NCI-H69 (cell line): ENCODE measurements at regions not wholly inside any gene's neighbourhood (a gene's known extent, or its start where the extent isn't known, plus 50 kb on each side); places are given as distances from the start of the nearest gene placed in this dataset.
"Not testable (repeated sequence)": the region's sequence is repeated elsewhere in the genome, so short reads cannot be mapped to it uniquely, and the experiment has no call there.

Source experiments
- DNase-seq: peaks from one replicate; lab custom pipeline; 2025; lab: John Stamatoyannopoulos, UW

DNA sequence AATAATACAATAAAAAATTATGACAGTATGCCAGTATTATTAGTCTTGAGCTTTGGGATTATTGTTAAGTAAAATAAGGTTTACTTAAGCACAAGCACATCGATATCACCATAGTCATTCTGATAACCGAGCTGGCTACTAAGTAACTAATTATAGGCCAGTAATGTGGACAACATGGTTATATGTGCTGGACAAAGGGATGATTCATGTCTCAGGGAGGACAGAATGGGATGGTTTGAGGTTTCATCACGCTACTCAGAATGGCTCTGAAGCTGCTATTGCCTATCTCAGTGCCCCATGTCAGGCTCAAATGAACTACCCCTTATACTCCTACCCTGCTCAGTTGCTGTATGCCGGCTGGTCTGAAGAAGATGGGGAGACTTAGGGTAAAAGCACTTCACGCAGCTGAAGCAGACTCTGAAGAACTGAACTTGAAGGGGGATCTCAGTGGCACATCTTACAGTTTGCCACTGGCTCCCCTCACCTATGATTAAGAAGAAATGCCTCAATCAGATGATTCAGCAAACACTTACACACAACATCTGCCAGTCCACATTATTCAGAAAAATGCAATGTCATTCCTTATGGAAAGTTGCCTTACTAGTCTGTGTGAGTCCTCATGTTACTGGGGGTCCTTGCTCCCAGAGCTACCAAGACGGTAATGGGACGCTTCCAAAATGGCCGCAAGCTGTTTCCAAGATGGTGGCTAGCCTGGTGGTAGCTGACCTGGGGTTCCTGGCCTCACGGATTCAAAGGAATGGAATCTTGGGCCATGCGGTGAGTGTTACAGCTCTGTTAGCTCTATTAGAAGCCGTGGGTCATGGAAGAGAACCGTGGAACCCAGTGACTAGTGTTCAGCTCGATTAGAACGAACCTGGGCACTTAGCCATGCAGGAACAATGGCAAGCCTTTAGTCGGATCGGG lies 1098.6 kb downstream of the TAF11L14 start:
- no peak for DNase-seq

DNA sequence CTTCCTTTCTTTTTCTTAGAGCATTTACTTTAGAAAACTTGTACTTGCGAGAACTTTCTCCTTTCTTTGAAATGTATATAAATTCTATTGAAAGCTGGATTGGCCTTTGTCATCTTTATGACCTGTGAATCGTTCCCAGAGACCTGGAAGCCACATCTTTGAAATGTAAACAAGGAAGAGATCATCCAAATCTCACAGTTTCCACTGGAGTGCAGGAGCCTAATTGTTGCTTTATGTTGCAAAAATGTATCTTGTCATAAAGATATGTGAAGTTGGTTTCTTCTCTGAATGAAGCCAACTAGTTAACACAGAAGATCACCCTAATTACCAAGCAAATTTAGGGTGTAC lies 1101.8 kb downstream of the TAF11L14 start:
- DNase-seq: no peak

DNA sequence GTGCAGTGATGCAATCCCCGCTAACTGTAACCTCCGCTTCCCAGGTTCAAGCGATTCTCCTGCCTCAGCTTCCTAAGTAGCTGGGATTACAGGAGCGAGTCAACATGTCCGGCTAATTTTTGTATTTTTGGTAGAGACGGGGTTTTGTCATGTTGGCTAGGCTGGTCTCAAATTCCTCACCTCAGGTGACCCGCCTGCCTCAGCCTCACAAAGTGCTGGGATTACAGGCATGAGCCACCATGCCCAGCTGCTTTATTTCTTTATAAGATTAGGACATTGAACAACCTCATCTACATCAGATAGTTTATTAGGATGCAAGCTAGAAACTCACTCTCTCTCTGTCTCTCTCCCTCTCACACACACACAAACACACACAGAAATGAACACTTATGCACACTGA lies 1102.5 kb downstream of the TAF11L14 start:
- not testable (repeated sequence) for DNase-seq

DNA sequence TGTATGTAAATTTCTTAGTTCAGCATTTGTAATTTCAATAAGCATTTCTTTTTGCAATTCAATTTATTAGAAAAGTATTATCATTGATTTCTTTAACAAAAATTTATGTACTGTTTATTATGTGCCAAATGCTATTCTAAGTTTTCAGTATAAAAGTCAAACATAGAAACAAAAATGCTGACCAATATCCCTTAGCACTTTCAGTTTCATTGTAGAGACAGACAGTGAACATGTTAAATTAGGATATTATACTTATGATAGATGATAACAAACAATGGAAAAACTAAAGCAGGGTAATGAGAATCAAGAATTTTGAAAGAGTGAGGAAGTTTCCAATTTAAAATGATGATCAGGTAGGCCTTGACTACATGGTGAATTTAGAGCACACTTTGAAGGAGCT lies 1106.0 kb downstream of the TAF11L14 start:
- no peak for DNase-seq

DNA sequence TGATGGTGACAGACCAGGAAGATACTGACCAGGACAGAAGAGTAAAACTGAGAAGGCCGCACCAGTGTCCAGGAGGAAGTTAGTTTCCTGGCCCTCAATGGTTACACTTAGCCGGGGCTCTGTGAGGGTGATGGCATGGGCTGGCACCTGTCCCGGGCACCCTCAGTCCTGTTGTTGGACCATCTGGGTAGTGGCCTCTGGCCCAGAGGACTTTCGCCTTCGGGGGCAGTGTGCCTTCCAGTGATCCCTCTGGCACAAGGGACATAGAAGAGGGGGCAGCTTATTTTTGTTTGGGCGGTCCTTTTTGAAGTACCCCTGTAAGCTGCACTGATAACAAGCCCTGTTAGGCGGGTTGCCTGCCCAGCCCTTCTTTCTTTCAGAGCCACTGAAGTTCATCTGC lies 1108.6 kb downstream of the TAF11L14 start:
- no peak for DNase-seq

DNA sequence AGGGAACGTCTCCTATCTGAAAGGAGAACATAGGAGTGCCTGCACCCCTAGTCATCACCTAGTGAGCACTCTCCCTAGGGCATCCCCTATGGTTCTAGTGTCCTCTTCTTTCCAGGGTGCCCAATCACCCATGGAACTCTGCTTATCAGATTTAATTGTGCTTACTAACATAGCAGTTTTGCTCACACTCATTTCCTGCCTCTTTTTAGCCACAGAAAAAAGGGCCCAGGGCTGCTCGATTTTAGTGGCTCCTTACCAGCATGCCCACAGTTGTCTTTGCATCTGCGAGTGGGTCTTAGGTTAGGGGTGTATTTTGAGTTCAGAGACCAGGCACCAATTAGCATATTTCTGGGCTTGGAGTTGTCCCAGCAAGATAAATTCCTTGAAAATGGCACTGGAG lies 1110.2 kb downstream of the TAF11L14 start:
- no peak for DNase-seq

DNA sequence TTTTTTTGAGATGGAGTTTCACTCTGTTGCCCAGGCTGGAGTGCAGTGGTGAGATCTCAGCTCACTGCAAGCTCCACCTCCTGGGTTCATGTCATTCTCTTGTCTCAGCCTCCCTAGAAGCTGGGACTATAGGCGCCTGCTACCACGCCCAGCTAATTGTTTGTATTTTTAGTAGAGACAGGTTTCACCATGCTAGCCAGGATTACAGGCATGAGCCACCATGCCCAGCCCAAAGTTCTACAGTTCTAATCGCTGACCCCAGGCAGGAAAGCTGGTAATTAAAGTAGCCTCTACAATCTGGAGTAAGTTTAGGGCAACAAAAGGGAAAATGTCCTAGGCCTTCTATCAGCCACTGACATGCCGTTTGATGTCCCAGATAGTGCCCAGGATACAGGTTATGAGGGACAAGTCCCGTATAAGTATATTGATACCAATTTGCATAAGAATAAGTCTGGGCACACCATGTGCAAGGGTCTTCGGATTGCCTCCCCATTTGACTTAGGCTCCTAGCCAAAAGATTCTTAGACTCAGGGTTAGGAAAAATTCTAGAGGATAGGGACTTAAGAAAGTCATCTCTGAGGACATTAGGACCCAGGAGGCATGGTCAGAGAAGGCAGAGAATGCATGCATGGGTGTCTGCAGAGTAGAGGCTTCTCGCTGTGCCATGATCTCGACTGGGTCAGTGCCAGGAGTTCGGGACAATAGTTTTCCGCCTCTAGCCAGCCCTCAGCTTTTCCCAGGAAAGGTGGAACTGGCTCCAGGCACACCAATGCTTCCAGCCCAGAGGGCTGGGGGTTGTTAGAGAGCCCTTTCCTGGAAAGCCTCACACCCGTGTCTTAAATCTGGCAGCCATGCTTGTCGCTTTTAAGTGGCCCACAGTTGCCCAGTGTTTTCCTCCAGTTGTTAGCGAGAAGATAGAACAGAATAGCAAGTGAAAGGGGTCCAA lies 1111.1 kb downstream of the TAF11L14 start:
- no peak for DNase-seq

DNA sequence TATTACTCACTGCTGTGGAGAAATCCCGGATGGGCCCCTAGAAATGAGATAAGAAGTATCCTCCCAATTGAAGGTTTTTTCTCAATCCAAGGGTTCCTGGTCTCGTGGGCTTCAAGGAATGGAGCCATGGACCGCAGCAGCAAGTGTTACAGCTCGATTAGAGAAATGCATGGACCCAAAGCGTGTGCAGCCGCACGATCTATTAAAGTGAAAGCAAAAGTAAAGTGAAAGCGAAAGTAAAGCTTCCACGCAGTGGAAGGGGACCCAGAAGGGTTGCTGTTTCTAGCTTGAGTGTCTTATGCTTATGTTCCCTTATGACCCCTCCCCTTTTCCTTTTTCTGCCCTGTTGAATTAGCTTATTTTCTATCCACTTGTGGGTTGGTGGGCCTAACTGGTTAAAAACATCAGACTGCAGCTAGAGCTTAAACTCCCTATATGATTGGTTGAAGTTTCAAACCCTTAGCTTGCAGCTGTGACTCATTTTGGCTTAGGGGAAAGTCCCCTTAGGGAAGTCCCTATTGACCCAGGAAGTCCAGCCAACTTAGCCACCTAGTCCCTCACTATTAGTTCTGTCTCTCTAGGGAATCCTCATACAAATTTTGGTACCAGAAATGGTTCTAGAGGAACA lies 1111.8 kb downstream of the TAF11L14 start:
- DNase-seq: peak; percentile 21

DNA sequence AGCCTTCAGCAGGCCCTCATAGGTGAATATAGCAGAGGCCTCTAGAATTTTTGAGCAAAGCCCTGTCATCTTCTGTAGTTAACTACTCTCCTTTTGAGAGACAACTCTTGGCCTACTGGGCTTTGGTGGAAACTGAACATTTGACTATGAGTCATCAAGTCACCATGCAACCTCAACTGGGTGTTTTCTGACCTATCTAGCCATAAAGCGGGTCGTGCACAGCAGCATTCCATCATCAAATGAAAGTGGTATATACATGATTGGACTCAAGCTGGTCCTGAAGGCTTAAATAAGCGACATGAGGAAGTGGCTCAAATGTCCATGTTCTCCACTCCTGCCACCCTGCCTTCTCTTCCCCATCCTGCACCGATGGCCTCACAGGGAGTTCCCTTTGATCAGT lies 1115.5 kb downstream of the TAF11L14 start:
- no peak for DNase-seq

DNA sequence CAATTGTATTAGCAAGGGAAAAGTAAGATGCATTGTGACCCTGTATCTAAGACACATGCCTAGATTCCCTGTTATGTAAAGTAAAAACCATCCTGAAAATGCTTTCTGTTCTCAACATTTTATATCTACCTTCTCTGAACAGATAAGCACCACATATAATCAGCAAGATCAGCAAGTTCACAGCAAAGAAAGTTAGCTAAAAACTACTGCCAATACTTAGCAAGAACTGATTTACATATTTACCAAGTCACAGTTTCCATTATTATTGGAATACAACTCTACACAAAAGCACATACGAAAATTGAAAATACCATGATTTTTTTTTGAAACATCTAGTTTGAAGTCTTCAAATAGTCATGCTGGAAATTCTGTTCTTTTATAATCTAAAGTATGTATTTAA lies 1118.1 kb downstream of the TAF11L14 start:
- no peak for DNase-seq

DNA sequence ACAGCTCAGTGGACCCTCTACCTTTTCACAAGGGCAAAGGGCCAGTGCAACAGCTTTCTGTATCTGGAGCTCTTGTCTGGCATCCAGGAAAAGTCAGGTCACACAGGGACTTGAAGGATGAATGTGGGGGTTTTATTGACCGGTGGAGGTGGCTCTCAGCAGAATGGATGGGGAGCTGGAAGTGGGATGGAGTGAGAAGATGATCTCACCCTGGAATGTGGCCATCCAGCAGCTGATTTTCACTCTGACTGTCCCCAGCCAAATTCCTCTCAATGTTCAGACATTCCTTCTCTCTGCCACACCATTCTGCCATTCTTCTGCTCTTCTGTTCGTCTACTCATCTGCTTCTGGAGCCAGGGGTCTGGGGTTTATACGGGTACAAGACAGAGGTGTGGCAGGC lies 1119.9 kb downstream of the TAF11L14 start:
- no peak for DNase-seq

DNA sequence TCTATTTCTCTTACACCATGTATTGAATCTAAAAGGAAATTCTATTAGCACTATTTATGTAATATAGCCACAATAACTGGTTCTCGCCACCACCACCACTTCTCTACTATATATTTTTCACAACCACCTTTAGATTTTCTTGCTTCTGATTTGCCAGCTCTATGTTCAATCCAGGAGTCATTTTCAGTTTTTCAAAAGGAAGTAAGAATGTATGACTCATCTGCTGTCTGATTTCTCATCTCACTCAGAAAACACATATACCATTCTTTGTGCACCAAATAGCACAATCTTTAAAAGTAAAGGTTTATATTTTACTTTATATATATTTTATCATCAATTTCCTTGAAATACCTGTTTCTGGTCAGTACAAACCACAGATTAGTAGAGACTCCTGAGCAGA lies 1127.5 kb downstream of the TAF11L14 start:
- peak; percentile 35 for DNase-seq

DNA sequence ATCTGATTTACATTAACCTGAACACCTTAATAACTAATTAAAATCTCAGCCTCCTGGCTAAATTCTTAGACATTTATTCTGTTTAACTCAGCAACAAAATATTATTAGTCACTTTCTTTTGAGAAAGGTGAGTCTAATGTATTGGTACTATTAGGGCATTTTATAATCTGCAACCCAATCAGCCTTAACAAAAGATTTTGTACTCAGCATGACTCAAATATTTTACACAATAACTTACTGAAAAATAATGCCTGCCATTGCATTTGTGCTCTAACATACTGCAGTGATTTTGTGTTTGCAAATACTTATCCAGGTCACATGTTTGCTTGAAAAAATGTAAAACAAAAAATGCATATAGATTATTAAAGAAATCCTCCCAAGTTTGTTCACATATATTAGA lies 1129.9 kb downstream of the TAF11L14 start:
- DNase-seq: peak; percentile 8

DNA sequence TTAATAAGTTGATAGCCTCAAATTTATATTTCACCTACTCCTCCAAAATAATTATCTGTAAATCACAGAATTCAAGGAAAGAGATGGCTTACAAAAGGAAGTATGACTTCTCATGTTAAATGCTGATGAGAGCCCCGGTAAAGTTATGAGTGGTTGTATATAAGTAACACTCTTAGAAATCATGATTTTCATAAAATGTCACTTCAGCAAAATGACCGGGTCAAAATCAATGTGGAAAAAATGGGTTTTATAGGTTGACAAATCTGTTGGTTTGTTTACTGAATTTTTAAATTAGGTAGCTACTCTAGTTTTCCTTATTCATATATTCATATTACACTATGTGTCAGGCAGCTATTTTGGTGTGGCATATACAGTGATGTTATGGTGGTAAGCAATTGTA lies 1131.0 kb downstream of the TAF11L14 start:
- DNase-seq: no peak

DNA sequence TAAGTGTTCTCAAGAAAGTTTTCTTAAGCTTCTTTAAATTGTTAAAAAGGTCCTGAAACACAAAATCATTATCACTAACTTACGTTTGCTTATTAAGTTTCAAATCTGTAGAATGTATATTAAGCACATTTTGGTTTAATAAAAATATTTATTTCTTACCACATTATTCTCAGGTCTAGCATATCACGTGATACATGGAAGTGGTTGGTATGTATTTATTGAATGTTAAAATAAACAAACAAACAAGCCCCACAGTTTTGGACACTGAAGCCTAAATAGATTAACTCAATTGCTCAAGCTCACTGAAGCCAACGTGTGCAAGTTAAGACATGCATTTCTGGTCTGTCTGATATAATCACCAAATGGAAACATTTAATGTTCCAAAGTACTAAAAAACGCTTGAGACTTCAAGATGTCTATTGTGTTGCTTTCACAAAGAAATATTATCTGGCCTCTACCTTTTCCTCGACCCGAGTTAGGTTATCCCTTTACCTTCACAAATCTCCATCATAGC lies 1136.9 kb downstream of the TAF11L14 start:
- no peak for DNase-seq

DNA sequence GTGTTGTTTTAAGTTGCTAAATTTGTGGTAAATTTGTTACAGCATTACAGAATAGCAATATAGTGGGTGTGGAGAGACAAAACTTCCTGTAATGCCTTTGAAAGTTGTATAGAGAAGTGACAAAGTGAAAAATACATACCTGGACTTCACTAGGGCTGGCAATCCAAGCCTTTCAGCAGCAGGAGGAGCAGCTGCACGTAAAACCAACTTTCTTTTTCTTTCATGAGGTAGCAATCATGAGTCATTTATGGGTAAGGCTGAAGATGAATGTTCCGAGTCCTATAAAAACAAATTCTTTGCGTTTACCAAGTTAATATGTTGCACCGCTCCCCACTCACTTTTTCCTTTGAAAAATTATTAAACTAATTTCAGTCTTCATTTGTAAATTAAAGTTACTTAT lies 1138.2 kb downstream of the TAF11L14 start:
- DNase-seq: peak; percentile 63

DNA sequence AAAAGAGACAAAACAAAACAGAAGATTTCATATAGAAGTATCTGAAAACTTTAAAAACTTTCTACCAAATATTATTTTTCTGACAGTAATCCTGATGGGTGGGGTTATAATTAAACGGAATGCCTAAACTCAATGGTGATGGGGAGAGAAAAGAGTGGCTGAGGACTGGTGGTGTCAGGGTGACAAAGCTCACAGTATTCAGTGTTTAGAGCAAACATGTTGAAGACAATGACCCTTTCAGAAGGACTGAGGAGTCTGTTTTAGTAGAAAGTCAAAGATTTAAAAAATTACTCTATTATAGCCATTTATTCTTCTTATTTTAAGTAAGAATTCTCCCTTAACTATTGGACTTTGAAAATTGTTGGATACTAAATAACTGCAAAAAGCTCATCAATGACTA lies 1144.0 kb downstream of the TAF11L14 start:
- no peak for DNase-seq

DNA sequence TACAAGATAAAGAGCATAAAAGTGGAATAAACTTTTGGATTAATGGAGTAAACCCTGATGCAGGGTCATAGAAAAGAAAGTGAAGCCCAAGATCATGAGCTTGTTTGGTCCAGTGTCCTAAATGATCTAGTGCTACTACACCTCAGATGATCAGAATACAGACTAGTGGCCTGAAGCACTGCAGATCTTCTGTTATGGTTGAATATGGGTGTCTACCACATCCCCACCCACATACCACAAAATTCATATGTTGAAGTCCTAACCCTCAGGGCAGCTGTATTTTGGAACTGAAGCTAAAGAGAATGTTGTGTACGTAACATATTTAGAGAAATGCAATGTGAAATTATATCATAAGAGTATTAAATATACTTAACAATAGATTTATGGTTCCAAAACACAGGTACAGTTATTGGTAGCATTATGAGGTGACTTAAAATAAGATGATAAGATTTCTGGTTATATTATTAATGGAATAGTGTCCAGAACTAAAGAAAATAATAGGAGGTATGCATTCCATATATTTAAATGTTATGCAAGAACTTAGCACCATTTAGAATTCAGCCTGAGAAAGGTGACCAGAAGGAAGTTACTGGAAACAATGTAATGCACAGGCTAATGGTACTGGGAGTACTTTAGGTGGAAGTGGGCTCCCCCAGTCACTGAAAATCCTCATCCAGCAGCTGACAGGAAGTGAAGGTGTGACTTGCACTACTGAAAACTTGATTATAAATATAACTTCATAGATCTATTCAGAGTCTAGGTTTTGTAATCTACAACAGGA lies 1155.1 kb downstream of the TAF11L14 start:
- DNase-seq: no peak

DNA sequence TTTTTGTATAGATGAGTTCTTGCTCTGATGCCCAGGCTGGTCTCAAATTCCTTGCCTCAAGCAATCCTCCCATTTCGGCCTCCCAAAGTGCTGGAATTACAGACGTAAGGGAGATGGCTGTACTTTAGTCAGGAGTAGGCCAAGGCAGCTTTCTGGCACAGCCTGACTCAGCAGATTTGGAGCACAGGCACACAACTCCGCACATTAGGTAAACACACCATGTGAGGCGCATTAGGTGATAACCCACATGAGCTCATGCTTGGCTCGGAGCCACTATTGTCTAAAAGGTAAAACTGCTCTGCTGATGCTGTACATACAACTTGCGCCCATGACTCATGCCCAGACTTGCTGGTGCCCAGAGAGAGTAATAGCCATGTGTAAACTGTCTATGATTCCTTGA lies 1157.9 kb downstream of the TAF11L14 start:
- DNase-seq: peak; percentile 77

DNA sequence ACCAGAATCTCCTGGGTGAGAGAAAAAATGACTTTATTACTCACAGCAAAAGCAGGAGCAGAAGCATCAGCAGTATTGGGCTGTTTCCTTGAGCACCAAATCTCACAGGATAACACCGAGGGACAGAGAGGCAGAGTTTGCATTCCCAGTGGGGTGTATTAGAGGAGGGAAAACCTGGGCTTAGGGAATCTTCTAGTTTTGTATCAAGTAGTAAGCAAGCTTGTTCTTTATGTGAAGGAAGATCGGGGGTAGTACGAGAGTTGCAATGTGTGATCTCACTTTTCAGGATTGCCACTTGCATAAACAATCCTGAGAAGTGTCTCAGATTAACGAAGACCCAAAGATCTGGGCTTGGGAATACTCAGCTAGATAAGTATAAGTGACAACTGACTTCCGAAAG lies 1163.0 kb downstream of the TAF11L14 start:
- no peak for DNase-seq

DNA sequence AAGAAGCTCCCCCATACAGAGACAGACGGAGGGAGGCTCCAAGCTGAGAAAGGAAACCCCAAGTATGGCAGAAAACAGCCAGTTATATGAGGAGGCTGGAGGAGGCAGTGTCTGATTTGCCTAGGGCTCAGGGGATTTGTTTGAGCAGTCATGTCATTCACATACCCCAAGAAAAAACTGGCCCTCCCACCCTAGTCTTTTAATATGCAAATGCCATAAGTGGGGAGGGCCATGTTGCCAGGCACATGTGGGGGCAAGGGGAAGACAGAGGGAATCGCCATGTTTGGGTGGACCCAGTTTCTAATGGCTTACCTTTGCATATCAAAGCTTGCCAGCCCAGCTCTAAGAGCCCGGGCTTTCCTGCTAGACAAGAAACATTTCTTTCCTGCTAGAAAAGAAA lies 1163.8 kb downstream of the TAF11L14 start:
- no peak for DNase-seq
